ENCODE measurements at regions not wholly inside any gene's neighbourhood (a gene's known extent, or its start where the extent isn't known, plus 50 kb on each side); places are given as distances from the start of the nearest gene placed in this dataset.
A peak's percentile ranks its signal among the peaks of the same experiment; 100 is the strongest.

- Histone ChIP-seq H3K4me1 (peaks cover 3% of the 10 kb centered on the region; the same call in 1 of the 2 replicates), H3K9me3 (no peaks in the 10 kb centered on the region), H3K4me3 (ENCODE audit: low read depth, low read length) (no peak overlapping the region), H3K27me3 (replicated peaks; ENCODE audit: control insufficient read depth, insufficient read depth, low read length) (no peaks in the 10 kb centered on the region), H3K36me3 (ENCODE audit: control insufficient read depth, insufficient read depth, low read length) (no peaks in the 10 kb centered on the region)
- intact Hi-C loops (cut with micrococcal nuclease; ENCODE audit: unreplicated experiment), result no loop called here
- TF ChIP-seq CTCF (IDR thresholded peaks at IDR 0.05; ENCODE audit: insufficient read depth in 1 of 2, low read depth in 1 of 2, low read length in 1 of 2, severe bottlenecking in 1 of 2, unreplicated experiment in 1 of 2), result no peak
- BruUV-seq (replicated peaks), result no TSS peak
- H3K4me1 Mint-ChIP-seq (ENCODE audit: low read depth, unreplicated experiment), result peaks cover 23% of the 10 kb centered on the region
- DNase-seq, result no peak
- POLR2A ChIA-PET, result no interaction called here
- H3K9me3 Mint-ChIP-seq (ENCODE audit: unreplicated experiment), result no peaks in the 10 kb centered on the region
- H3K27ac Mint-ChIP-seq (ENCODE audit: unreplicated experiment), result no peak overlapping the region
- no peak overlapping the region for H3K4me3 Mint-ChIP-seq (ENCODE audit: unreplicated experiment)
- peaks cover 6% of the 10 kb centered on the region for H3K27me3 Mint-ChIP-seq (ENCODE audit: insufficient read depth, unreplicated experiment)
- CTCF ChIA-PET, result interaction anchor here (0.5 kb wide), 1 partner anchor 80 kb away, joined by 5 read pairs; no protein-coding TSS in a partner anchor
- no peaks in the 10 kb centered on the region for H3K36me3 Mint-ChIP-seq (ENCODE audit: insufficient read depth, unreplicated experiment)
Measured at GRCh38 chr15:29990035-29990434, 92.7 kb upstream of the GOLGA8J start.

- Mint-ChIP-seq H3K4me3 (ENCODE audit: unreplicated experiment) (no peak overlapping the region), H3K27ac (ENCODE audit: unreplicated experiment) (no peak overlapping the region), H3K27me3 (ENCODE audit: insufficient read depth, unreplicated experiment) (peaks cover 6% of the 10 kb centered on the region), H3K36me3 (ENCODE audit: insufficient read depth, unreplicated experiment) (no peaks in the 10 kb centered on the region), H3K9me3 (ENCODE audit: unreplicated experiment) (no peaks in the 10 kb centered on the region), H3K4me1 (ENCODE audit: low read depth, unreplicated experiment) (peaks cover 12% of the 10 kb centered on the region)
- DNase-seq, result no peak
- no TSS peak for BruUV-seq (replicated peaks)
- intact Hi-C loops (cut with micrococcal nuclease; ENCODE audit: unreplicated experiment), result no loop called here
- H3K9me3 ChIP-seq, result no peaks in the 10 kb centered on the region
- H3K27me3 ChIP-seq (replicated peaks; ENCODE audit: control insufficient read depth, insufficient read depth, low read length), result no peaks in the 10 kb centered on the region
- H3K4me3 ChIP-seq (ENCODE audit: low read depth, low read length), result no peak overlapping the region
- H3K4me1 ChIP-seq, result no peaks in the 10 kb centered on the region
- ChIA-PET CTCF (no interaction called here), POLR2A (no interaction called here)
- no peaks in the 10 kb centered on the region for H3K36me3 ChIP-seq (ENCODE audit: control insufficient read depth, insufficient read depth, low read length)
- TF ChIP-seq CTCF (IDR thresholded peaks at IDR 0.05; ENCODE audit: insufficient read depth in 1 of 2, low read depth in 1 of 2, low read length in 1 of 2, severe bottlenecking in 1 of 2, unreplicated experiment in 1 of 2), result no peak
Measured at GRCh38 chr15:29988701-29989100, 94.1 kb upstream of the GOLGA8J start.

GRCh38 chr15:29986946-29987345, 95.8 kb upstream of the GOLGA8J start:
- Histone ChIP-seq H3K36me3 (ENCODE audit: control insufficient read depth, insufficient read depth, low read length) (no peaks in the 10 kb centered on the region), H3K4me1 (no peaks in the 10 kb centered on the region), H3K4me3 (ENCODE audit: low read depth, low read length) (no peak overlapping the region), H3K27me3 (replicated peaks; ENCODE audit: control insufficient read depth, insufficient read depth, low read length) (no peaks in the 10 kb centered on the region), H3K9me3 (no peaks in the 10 kb centered on the region)
- BruUV-seq (replicated peaks), result no TSS peak
- peak in 1 of 2 experiments; percentile 6 for DNase-seq
- peaks cover 4% of the 10 kb centered on the region for H3K27me3 Mint-ChIP-seq (ENCODE audit: insufficient read depth, unreplicated experiment)
- H3K4me3 Mint-ChIP-seq (ENCODE audit: unreplicated experiment), result no peak overlapping the region
- no peak for TF ChIP-seq CTCF (IDR thresholded peaks at IDR 0.05; ENCODE audit: insufficient read depth in 1 of 2, low read depth in 1 of 2, low read length in 1 of 2, severe bottlenecking in 1 of 2, unreplicated experiment in 1 of 2)
- H3K9me3 Mint-ChIP-seq (ENCODE audit: unreplicated experiment), result no peaks in the 10 kb centered on the region
- ChIA-PET CTCF (no interaction called here), POLR2A (no interaction called here)
- peaks cover 10% of the 10 kb centered on the region for H3K4me1 Mint-ChIP-seq (ENCODE audit: low read depth, unreplicated experiment)
- intact Hi-C loops (cut with micrococcal nuclease; ENCODE audit: unreplicated experiment), result no loop called here
- no peaks in the 10 kb centered on the region for H3K36me3 Mint-ChIP-seq (ENCODE audit: insufficient read depth, unreplicated experiment)
- H3K27ac Mint-ChIP-seq (ENCODE audit: unreplicated experiment), result no peak overlapping the region
